LNCAP (cell line): ENCODE measurements at regions not wholly inside any gene's neighbourhood (a gene's known extent, or its start where the extent isn't known, plus 50 kb on each side); places are given as distances from the start of the nearest gene placed in this dataset.

ENCODE experiments used
- TF ChIP-seq, protein P1 (sequence below): fragments of 450-650 bp; IDR thresholded peaks from 2 replicates; pipeline ENCODE4 v1.5.1; 2017; ENCODE audit warnings: mild to moderate bottlenecking

DNA sequence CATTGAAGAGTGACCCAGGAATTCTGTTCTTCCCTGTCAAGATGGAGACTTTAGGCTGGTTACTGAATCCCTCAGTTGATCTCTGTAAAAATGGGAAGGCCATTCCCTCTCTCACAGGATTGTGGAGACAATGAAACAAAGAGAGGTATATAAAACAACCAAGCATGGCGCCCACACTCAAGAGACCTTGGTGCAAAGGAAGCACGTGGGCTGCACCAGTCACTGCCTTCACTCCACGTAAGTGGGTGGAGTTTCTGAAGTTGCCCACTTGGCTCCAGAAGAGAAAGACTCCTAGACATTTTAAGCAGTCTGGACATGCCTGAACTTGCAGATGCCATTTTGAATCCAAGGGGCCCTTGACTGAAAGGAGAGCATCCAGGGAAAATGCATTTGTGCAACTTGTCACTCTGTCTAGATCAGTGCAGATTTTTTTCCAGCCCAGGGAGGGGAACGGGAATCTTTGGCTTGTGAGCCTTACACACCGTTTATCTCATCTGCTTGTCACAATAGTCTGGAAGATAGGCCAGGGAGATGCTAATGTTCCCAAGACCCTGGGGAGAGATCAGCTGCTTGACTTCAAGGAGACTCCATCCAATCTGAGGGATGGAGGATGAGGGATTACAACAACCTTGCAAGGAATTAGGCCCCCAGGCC, 96.9 kb upstream of the TBX3 start:
- TF ChIP-seq, protein P1, sequence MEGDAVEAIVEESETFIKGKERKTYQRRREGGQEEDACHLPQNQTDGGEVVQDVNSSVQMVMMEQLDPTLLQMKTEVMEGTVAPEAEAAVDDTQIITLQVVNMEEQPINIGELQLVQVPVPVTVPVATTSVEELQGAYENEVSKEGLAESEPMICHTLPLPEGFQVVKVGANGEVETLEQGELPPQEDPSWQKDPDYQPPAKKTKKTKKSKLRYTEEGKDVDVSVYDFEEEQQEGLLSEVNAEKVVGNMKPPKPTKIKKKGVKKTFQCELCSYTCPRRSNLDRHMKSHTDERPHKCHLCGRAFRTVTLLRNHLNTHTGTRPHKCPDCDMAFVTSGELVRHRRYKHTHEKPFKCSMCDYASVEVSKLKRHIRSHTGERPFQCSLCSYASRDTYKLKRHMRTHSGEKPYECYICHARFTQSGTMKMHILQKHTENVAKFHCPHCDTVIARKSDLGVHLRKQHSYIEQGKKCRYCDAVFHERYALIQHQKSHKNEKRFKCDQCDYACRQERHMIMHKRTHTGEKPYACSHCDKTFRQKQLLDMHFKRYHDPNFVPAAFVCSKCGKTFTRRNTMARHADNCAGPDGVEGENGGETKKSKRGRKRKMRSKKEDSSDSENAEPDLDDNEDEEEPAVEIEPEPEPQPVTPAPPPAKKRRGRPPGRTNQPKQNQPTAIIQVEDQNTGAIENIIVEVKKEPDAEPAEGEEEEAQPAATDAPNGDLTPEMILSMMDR: no peak

DNA sequence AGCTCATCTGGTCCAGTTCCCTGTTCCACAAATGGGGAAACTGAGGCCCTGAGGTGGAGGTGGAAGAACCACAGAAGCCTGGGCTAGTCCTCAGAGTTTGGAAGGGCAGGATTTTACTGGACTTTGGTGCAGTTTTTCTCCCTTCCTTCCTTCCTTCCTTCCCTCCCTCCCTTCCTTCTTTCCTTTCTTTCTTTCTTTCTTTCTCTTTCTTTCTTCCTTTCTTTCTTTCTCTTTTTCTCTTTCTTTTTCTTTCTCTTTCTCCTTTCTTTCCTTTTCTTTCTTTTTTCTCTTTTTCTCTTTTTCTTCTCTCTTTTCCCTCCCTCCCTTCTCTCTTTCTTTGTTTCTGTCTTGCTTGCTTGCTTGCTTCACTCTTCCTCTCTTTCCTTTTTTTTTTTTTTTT, 95.7 kb upstream of the TBX3 start:
- TF ChIP-seq, protein P1: no peak

- TF ChIP-seq, protein P1: no peak
Measured at GRCh38 chr12:114779186-114779585, 95.2 kb upstream of the TBX3 start.

DNA sequence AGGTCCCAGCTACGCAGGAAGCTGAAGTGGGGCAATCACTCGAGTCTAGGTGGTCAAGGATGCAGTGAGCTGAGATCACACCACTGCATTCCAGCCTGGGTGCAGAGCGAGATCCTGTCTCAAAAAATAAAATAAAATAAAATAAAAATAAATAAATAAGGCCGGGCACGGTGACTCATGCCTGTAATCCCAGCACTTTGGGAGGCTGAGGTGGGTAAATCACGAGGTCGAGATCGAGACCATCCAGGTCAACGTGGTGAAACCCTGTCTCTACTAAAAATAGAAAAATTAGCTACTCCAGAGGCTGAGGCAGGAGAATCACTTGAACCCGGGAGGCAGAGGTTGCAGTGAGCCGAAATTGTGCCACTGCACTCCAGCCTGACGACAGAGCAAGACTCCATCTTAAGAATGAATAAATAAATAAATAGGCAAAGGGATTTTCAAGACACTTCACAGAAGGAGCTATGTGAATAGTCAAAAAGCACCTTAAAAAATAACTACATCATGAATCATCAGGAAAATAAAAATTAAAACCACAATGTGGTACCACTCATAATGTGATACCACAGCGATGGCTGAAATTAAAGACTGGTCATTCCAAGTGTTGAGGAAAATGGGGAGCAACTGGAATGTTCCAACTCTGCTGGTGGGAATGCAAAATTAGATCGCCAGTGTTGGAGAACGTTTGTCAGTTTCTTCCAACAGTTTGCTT, 92.9 kb upstream of the TBX3 start:
- TF ChIP-seq, protein P1: no peak

GRCh38 chr12:114774699-114775098, 90.7 kb upstream of the TBX3 start:
- TF ChIP-seq, protein P1: no peak

GRCh38 chr12:114774197-114774596, 90.2 kb upstream of the TBX3 start:
- TF ChIP-seq, protein P1: no peak

- TF ChIP-seq, protein P1: no peak
Measured at GRCh38 chr12:114770323-114770722, 86.3 kb upstream of the TBX3 start.
